NT2/D1 (cell line): ENCODE measurements at regions not wholly inside any gene's neighbourhood (a gene's known extent, or its start where the extent isn't known, plus 50 kb on each side); places are given as distances from the start of the nearest gene placed in this dataset.
"Not testable (repeated sequence)": the region's sequence is repeated elsewhere in the genome, so short reads cannot be mapped to it uniquely, and the experiment has no call there.

Experiments used
- YY1 ChIP-seq: IDR thresholded peaks from 2 replicates; pipeline ENCODE4 v1.6.1; 2011; ENCODE audit not compliant: insufficient read length, insufficient read depth
- ZNF274 ChIP-seq: IDR thresholded peaks from 2 replicates; pipeline ENCODE4 v1.6.1; 2011; ENCODE audit warnings: mild to moderate bottlenecking, low read depth, low read length

- not testable (repeated sequence) for TF ChIP-seq ZNF274, YY1
Measured at GRCh38 chr9:93879662-93880407, 75.3 kb downstream of the BARX1 start.
